Adrenal gland (tissue), 9 donors: ENCODE measurements at regions not wholly inside any gene's neighbourhood (a gene's known extent, or its start where the extent isn't known, plus 50 kb on each side); places are given as distances from the start of the nearest gene placed in this dataset.

Source experiments
- DNase-seq, 7 donors: peaks; one replicate each; pipeline ENCODE4 v3.0.0-alpha.2; 2019 to 2020
- H3K27ac ChIP-seq, 5 donors: fragments of 200-600 bp; sonication (generic) in 4 of 5; 1 replicate in 3 of 5; 2 replicates in 2 of 5; pipeline versions ENCODE4 v1.5.1 to v1.8.0; 2016 to 2020; ENCODE audit warnings: mild to moderate bottlenecking in 1 of 5
- H3K27me3 ChIP-seq: fragments of 200-600 bp; 2 replicates; pipeline ENCODE4 v1.8.0; 2021
- H3K36me3 ChIP-seq, 2 donors: fragments of 200-600 bp; replicated peaks in 1 of 2; 1 replicate in 1 of 2; 2 replicates in 1 of 2; pipeline versions ENCODE4 v1.5.1 to v1.8.0; 2018 to 2022
- H3K4me1 ChIP-seq, 2 donors: fragments of 200-600 bp; replicated peaks in 1 of 2; 1 replicate in 1 of 2; 2 replicates in 1 of 2; pipeline versions ENCODE4 v1.5.1 to v1.8.0; 2018 to 2021
- H3K4me3 ChIP-seq, 4 donors: fragments of 200-600 bp; sonication (generic) in 3 of 4; one replicate each; pipeline ENCODE4 v1.5.1; 2016 to 2018
- H3K9me3 ChIP-seq, 3 donors: fragments of 200-600 bp; sonication (generic) in 1 of 3; replicated peaks in 1 of 3; 1 replicate in 2 of 3; 2 replicates in 1 of 3; pipeline versions ENCODE4 v1.5.1 to v1.8.0; 2016 to 2021
- POLR2A ChIP-seq, 2 donors: fragments of 450-650 bp; IDR thresholded peaks; one replicate each; pipeline ENCODE4 v1.6.1; 2017; ENCODE audit warnings: antibody characterized with exemption in 2 of 2, mild to moderate bottlenecking in 2 of 2, moderate library complexity in 1 of 2
- WGBS, 4 donors: extraction: QIAGEN DNeasy Blood & Tissue Kit in 2 of 4; methylation state at CpG; one replicate each; pipeline versions ENCODE4 v1.1.5 to v1.1.7; 2013 to 2017; 5-methylcytosine and 5-hydroxymethylcytosine counted together
- intact Hi-C, 2 donors: fragments of 100-400 bp; cut with DNase I; formaldehyde crosslinking; loops; one replicate each; pipeline versions ENCODE4 v1.14.1 to v1.15.0; 2022 to 2023
- TF ChIP-seq, protein P1 (sequence below), 6 experiments: fragments of 450-650 bp in 4 of 6; fragments of 200-600 bp in 2 of 6; sonication (generic) in 1 of 6; IDR thresholded peaks; 1 replicate in 5 of 6; 2 replicates in 1 of 6; pipeline versions ENCODE4 v1.5.1 to v1.8.0; 2016 to 2021; ENCODE audit warnings: antibody characterized with exemption in 6 of 6, mild to moderate bottlenecking in 2 of 6, moderate library complexity in 1 of 6
- donor health status: healthy with polysubstance abuse.
- donor health status: Bipolar disorder and iron deficiency.
- donor health status: DM: yes; HTN: yes; CAD: no.
- donor health status: DM: no; HTN: no; CAD: no.
- donor health status: DM: no; HTN: no; CAD: no.

DNA sequence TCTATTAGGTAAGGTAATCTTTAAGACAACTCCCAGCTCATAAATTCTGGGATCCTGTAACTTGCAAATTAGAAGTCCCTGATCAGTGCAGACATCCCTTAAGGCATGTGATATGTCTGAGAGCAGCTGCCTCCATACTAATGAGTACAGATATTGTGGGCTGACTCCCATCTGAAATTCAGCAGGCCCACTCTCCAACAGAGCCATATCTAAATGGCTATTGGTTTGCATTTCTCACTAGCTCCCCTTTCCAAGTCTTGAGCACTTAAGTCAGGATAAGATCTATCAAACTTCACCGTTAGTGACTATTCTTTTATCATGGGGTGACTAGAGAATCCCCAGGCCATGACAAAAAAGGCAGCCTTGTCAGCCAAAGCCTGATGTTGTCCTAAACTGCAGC is 785.4 kb downstream of the IPMK start:
- DNase-seq, result no peak
- Histone ChIP-seq H3K4me3 (no peak overlapping the region), H3K36me3 (no peaks in the 10 kb centered on the region), H3K27ac (no peak overlapping the region), H3K9me3 (no peaks in the 10 kb centered on the region), H3K4me1 (no peaks in the 10 kb centered on the region), H3K27me3 (no peaks in the 10 kb centered on the region)
- WGBS, 4 donors, result 44 to 68% (median 51%) methylated on average over 1 of the region's 1 CpG
- no peak for TF ChIP-seq POLR2A (IDR thresholded peaks at IDR 0.05)
- TF ChIP-seq, protein P1, sequence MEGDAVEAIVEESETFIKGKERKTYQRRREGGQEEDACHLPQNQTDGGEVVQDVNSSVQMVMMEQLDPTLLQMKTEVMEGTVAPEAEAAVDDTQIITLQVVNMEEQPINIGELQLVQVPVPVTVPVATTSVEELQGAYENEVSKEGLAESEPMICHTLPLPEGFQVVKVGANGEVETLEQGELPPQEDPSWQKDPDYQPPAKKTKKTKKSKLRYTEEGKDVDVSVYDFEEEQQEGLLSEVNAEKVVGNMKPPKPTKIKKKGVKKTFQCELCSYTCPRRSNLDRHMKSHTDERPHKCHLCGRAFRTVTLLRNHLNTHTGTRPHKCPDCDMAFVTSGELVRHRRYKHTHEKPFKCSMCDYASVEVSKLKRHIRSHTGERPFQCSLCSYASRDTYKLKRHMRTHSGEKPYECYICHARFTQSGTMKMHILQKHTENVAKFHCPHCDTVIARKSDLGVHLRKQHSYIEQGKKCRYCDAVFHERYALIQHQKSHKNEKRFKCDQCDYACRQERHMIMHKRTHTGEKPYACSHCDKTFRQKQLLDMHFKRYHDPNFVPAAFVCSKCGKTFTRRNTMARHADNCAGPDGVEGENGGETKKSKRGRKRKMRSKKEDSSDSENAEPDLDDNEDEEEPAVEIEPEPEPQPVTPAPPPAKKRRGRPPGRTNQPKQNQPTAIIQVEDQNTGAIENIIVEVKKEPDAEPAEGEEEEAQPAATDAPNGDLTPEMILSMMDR (IDR thresholded peaks at IDR 0.05), result no peak
- intact Hi-C loops, result no loop called here

DNA sequence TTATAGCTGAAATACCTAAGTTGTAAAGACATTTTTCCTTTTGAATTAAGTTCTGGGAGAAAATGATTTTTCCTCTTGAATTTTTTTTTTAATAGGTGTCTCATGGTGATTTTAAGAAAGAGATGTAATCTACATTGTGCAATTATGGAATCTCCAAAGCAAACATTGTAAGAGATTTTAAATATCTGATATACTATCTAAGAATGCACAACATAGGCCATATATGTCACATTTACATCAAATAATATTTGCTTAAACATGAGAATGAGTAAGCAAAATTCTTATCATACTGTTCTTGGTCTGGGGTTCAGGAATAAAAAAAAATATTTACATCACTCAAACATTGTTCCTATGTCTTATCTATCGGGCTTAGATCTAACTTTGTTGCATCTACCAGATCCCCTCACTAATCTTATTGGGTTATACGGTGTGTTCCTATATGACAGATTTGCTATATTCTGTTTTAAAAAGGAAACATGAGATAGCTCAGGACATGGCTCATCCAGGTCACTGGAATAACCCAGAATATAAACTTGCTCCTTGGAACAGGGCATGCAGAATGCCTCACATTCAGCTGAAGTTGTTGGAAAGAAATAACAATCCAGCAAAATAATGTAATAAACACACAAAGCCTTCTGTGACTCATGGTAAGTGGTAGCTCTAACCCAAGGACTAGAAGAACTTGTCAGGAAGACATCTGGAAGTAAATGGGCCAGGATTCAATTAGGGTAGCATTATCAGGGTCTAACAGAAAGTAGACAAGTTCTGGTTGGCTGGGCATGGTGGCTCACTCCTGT is 794.7 kb downstream of the IPMK start:
- Histone ChIP-seq H3K9me3 (no peaks in the 10 kb centered on the region), H3K36me3 (no peaks in the 10 kb centered on the region), H3K4me1 (no peaks in the 10 kb centered on the region), H3K27ac (no peak overlapping the region), H3K27me3 (no peaks in the 10 kb centered on the region), H3K4me3 (no peak overlapping the region)
- TF ChIP-seq, protein P1 (IDR thresholded peaks at IDR 0.05), result no peak
- TF ChIP-seq POLR2A (IDR thresholded peaks at IDR 0.05), result no peak
- DNase-seq, result no peak
- intact Hi-C loops, result no loop called here
- WGBS, 4 donors, result 67 to 90% (median 80%) methylated on average over 2 of the region's 2 CpGs

DNA sequence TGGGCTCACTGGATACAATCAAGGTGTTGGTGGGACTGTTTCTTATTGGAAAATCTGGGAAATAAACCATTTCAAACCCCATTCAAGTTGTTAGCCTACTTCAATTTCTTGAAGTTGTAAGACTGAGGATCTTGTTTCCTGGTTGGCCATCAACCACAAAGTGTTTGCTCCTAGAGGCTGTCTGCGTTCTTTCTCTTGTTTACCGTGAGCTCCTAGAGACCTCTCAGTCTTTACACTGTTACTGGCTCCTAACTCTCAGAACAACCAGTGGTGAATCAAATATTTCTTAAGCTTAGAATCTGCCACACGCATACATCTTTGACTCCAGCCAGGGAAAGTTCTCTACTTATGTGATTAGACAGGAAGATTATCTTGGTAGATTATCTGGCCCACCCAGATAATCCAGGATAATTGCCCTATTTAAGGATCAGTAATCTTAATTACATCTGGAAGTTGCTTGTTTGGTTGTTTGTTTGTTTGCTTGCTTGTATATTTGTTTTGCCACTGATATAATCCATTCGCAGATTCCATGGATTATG is 798.7 kb downstream of the IPMK start:
- intact Hi-C loops, result no loop called here
- DNase-seq, result no peak
- no peaks in the 10 kb centered on the region for H3K36me3 ChIP-seq
- no peaks in the 10 kb centered on the region for H3K27me3 ChIP-seq
- TF ChIP-seq, protein P1 (IDR thresholded peaks at IDR 0.05), result no peak
- no peak for TF ChIP-seq POLR2A (IDR thresholded peaks at IDR 0.05)
- WGBS, 4 donors, result 71 to 80% (median 78%) methylated on average over 4 of the region's 4 CpGs
- H3K4me3 ChIP-seq, result no peak overlapping the region
- H3K27ac ChIP-seq, result no peak overlapping the region
- H3K9me3 ChIP-seq, result no peaks in the 10 kb centered on the region
- H3K4me1 ChIP-seq, result no peaks in the 10 kb centered on the region

DNA sequence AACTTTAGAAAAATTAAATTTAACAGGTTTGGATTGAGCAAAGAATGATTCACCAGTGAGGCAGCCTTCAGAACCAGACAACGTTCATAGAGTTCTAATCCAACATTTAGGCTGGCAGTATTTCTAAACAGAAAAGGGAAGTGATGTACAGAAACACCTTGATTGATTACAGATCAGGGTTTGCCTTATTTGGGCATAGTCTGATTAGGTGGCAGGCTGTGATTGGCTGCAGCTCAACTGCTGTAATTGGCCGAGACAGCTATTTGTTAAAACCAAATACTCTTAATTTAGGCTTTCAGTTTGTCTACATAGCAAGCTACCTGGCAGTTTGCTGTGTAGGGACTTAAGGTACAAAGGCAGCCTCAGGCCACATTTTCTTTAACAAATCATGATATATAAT is 802.5 kb downstream of the IPMK start:
- no peak overlapping the region for H3K4me3 ChIP-seq
- H3K27me3 ChIP-seq, result no peaks in the 10 kb centered on the region
- H3K9me3 ChIP-seq, result no peaks in the 10 kb centered on the region
- no peaks in the 10 kb centered on the region for H3K4me1 ChIP-seq
- no peaks in the 10 kb centered on the region for H3K36me3 ChIP-seq
- DNase-seq, result no peak
- WGBS, 4 donors, result 71 to 90% (median 74%) methylated on average over 2 of the region's 2 CpGs
- TF ChIP-seq POLR2A (IDR thresholded peaks at IDR 0.05), result no peak
- TF ChIP-seq, protein P1 (IDR thresholded peaks at IDR 0.05), result no peak
- H3K27ac ChIP-seq, result no peak overlapping the region
- intact Hi-C loops, result no loop called here
